ENCODE measurements at regions not wholly inside any gene's neighbourhood (a gene's known extent, or its start where the extent isn't known, plus 50 kb on each side); places are given as distances from the start of the nearest gene placed in this dataset.

GRCh38 chr3:181637056-181637455 lies 74.7 kb upstream of the SOX2 start:
- TF ChIP-seq SIN3A (IDR thresholded peaks at IDR 0.05; ENCODE audit: borderline replicate concordance, insufficient read depth, low read length), result no peak
- TF ChIP-seq, protein P1, sequence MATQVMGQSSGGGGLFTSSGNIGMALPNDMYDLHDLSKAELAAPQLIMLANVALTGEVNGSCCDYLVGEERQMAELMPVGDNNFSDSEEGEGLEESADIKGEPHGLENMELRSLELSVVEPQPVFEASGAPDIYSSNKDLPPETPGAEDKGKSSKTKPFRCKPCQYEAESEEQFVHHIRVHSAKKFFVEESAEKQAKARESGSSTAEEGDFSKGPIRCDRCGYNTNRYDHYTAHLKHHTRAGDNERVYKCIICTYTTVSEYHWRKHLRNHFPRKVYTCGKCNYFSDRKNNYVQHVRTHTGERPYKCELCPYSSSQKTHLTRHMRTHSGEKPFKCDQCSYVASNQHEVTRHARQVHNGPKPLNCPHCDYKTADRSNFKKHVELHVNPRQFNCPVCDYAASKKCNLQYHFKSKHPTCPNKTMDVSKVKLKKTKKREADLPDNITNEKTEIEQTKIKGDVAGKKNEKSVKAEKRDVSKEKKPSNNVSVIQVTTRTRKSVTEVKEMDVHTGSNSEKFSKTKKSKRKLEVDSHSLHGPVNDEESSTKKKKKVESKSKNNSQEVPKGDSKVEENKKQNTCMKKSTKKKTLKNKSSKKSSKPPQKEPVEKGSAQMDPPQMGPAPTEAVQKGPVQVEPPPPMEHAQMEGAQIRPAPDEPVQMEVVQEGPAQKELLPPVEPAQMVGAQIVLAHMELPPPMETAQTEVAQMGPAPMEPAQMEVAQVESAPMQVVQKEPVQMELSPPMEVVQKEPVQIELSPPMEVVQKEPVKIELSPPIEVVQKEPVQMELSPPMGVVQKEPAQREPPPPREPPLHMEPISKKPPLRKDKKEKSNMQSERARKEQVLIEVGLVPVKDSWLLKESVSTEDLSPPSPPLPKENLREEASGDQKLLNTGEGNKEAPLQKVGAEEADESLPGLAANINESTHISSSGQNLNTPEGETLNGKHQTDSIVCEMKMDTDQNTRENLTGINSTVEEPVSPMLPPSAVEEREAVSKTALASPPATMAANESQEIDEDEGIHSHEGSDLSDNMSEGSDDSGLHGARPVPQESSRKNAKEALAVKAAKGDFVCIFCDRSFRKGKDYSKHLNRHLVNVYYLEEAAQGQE (IDR thresholded peaks at IDR 0.05; ENCODE audit: insufficient read depth in 1 of 2, low read depth in 2 of 2, low read length in 2 of 2), result no peak
- TF ChIP-seq TAF1 (IDR thresholded peaks at IDR 0.05; ENCODE audit: borderline replicate concordance, insufficient read depth, low read length), result no peak
- TF ChIP-seq POLR2AphosphoS5 (IDR thresholded peaks at IDR 0.05; ENCODE audit: low read depth, low read length), result no peak
- TF ChIP-seq FOXP2 (optimal IDR thresholded peaks at IDR 0.05; ENCODE audit: borderline replicate concordance, extremely low read depth, extremely low read length, insufficient read depth), result no peak

All from PFSK-1 (cell line).